Skeletal muscle cell (primary cell): ENCODE measurements at regions not wholly inside any gene's neighbourhood (a gene's known extent, or its start where the extent isn't known, plus 50 kb on each side); places are given as distances from the start of the nearest gene placed in this dataset.
A peak's percentile ranks its signal among the peaks of the same experiment; 100 is the strongest.

Experiments used
- DNase-seq: peaks from one replicate; pipeline ENCODE4 v3.0.0-alpha.2; 2010; ENCODE audit warnings: low read depth
- H3K4me3 ChIP-seq: 2 replicates; pipeline ENCODE4 v1.5.1; 2011; ENCODE audit warnings: low read depth, mild to moderate bottlenecking, control low read depth, low read length, moderate library complexity

GRCh38 chr6:6804843-6805615, 216.5 kb downstream of the LY86 start:
- no peak overlapping the region for H3K4me3 ChIP-seq
- DNase-seq: no peak

- no peak for DNase-seq
- H3K4me3 ChIP-seq: no peak overlapping the region
Observed at GRCh38 chr6:6806844-6807518, 218.5 kb downstream of the LY86 start.

GRCh38 chr6:6808343-6808742, 219.8 kb downstream of the LY86 start:
- DNase-seq: no peak
- H3K4me3 ChIP-seq: no peak overlapping the region

GRCh38 chr6:6808915-6809314, 220.4 kb downstream of the LY86 start:
- H3K4me3 ChIP-seq: no peak overlapping the region
- no peak for DNase-seq

- no peak for DNase-seq
- peak overlapping the region; percentile 38 for H3K4me3 ChIP-seq
Observed at GRCh38 chr6:6810727-6811126, 222.2 kb downstream of the LY86 start.

- H3K4me3 ChIP-seq: peak overlapping the region; percentile 38
- DNase-seq: peak; percentile 42
Observed at GRCh38 chr6:6811128-6812009, 222.8 kb downstream of the LY86 start.

- no peak for DNase-seq
Observed at GRCh38 chr6:6812427-6812826, 223.9 kb downstream of the LY86 start.

GRCh38 chr6:6815732-6816131, 227.2 kb downstream of the LY86 start:
- DNase-seq: no peak
- no peak overlapping the region for H3K4me3 ChIP-seq

More at GRCh38 chr6:6812427-6812826, 223.9 kb downstream of the LY86 start:
- H3K4me3 ChIP-seq: no peak overlapping the region

GRCh38 chr6:6816716-6817115, 228.2 kb downstream of the LY86 start:
- no peak for DNase-seq
- no peak overlapping the region for H3K4me3 ChIP-seq

GRCh38 chr6:6818078-6818639, 229.6 kb downstream of the LY86 start:
- DNase-seq: no peak

GRCh38 chr6:6820641-6821238, 232.2 kb downstream of the LY86 start:
- H3K4me3 ChIP-seq: no peak overlapping the region
- no peak for DNase-seq

More at GRCh38 chr6:6818078-6818639, 229.6 kb downstream of the LY86 start:
- no peak overlapping the region for H3K4me3 ChIP-seq

- H3K4me3 ChIP-seq: no peak overlapping the region
- DNase-seq: no peak
Observed at GRCh38 chr6:6821639-6822261, 233.2 kb downstream of the LY86 start.

GRCh38 chr6:6823030-6823429, 234.5 kb downstream of the LY86 start:
- DNase-seq: no peak
- H3K4me3 ChIP-seq: no peak overlapping the region

GRCh38 chr6:6823568-6824224, 235.2 kb downstream of the LY86 start:
- DNase-seq: no peak
- no peak overlapping the region for H3K4me3 ChIP-seq

GRCh38 chr6:6824381-6824780, 235.9 kb downstream of the LY86 start:
- no peak for DNase-seq
- no peak overlapping the region for H3K4me3 ChIP-seq

- H3K4me3 ChIP-seq: no peak overlapping the region
- DNase-seq: no peak
Observed at GRCh38 chr6:6825193-6825784, 236.8 kb downstream of the LY86 start.

- no peak overlapping the region for H3K4me3 ChIP-seq
- DNase-seq: no peak
Observed at GRCh38 chr6:6826095-6826901, 237.8 kb downstream of the LY86 start.
